DOHH2 (cell line): ENCODE measurements at regions not wholly inside any gene's neighbourhood (a gene's known extent, or its start where the extent isn't known, plus 50 kb on each side); places are given as distances from the start of the nearest gene placed in this dataset.

Experiments used
- EZH2phosphoT487 ChIP-seq: fragments of 200-600 bp; sonication (generic); IDR thresholded peaks from 2 replicates; pipeline ENCODE4 v1.6.1; 2017; ENCODE audit warnings: borderline replicate concordance, mild to moderate bottlenecking, antibody characterized with exemption, low read length, moderate library complexity, mixed read lengths
- TF ChIP-seq, protein P1 (sequence below): fragments of 200-600 bp; sonication (generic); IDR thresholded peaks from one replicate; pipeline ENCODE4 v1.5.1; 2014; ENCODE audit warnings: antibody characterized with exemption, mild to moderate bottlenecking, low read depth, low read length; ENCODE audit not compliant: poor library complexity, severe bottlenecking

DNA sequence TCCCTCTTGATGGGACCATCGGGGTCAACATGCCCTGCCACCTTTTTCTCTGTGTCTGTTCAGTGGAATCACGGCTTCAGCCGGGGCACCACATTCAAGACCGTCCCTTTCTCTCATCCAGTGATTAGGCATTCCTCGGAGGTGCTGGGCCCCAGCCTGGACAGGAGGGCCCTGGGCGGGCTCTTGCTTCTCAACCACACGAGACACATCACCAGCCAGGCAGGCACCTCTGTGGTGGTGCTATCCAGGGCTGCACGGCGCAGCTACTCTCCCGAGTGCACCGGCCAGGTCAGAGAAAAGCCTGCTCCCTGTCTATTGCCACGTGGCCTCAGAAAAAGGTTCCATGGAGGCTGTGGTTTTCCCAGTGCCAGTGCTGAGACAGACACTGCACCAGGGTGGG, 255.2 kb upstream of the IRX1 start:
- TF ChIP-seq, protein P1, sequence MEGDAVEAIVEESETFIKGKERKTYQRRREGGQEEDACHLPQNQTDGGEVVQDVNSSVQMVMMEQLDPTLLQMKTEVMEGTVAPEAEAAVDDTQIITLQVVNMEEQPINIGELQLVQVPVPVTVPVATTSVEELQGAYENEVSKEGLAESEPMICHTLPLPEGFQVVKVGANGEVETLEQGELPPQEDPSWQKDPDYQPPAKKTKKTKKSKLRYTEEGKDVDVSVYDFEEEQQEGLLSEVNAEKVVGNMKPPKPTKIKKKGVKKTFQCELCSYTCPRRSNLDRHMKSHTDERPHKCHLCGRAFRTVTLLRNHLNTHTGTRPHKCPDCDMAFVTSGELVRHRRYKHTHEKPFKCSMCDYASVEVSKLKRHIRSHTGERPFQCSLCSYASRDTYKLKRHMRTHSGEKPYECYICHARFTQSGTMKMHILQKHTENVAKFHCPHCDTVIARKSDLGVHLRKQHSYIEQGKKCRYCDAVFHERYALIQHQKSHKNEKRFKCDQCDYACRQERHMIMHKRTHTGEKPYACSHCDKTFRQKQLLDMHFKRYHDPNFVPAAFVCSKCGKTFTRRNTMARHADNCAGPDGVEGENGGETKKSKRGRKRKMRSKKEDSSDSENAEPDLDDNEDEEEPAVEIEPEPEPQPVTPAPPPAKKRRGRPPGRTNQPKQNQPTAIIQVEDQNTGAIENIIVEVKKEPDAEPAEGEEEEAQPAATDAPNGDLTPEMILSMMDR, result no peak
- TF ChIP-seq EZH2phosphoT487, result no peak
